BE2C (cell line): ENCODE measurements at regions not wholly inside any gene's neighbourhood (a gene's known extent, or its start where the extent isn't known, plus 50 kb on each side); places are given as distances from the start of the nearest gene placed in this dataset.

Source experiments
- DNase-seq: peaks from one replicate; pipeline ENCODE4 v3.0.0-alpha.2; 2020
- H3K27me3 ChIP-seq: fragments of 250-450 bp; sonication (Bioruptor Pico); 2 replicates; pipeline ENCODE4 v1.5.1; 2020; ENCODE audit warnings: mild to moderate bottlenecking
- H3K36me3 ChIP-seq: fragments of 250-450 bp; sonication (Bioruptor Pico); 2 replicates; pipeline ENCODE4 v1.5.1; 2020; ENCODE audit warnings: mild to moderate bottlenecking
- H3K4me1 ChIP-seq: fragments of 250-450 bp; sonication (Bioruptor Pico); 2 replicates; pipeline ENCODE4 v1.5.1; 2020
- H3K4me3 ChIP-seq: 2 replicates; pipeline ENCODE4 v1.5.1; 2011; ENCODE audit warnings: low read depth, low read length
- H3K9me3 ChIP-seq: fragments of 250-450 bp; sonication (Bioruptor Pico); 2 replicates; pipeline ENCODE4 v1.5.1; 2020
- CTCF ChIP-seq: IDR thresholded peaks from 2 replicates; pipeline ENCODE4 v1.5.1; 2012; ENCODE audit warnings: mild to moderate bottlenecking, low read depth, low read length

DNA sequence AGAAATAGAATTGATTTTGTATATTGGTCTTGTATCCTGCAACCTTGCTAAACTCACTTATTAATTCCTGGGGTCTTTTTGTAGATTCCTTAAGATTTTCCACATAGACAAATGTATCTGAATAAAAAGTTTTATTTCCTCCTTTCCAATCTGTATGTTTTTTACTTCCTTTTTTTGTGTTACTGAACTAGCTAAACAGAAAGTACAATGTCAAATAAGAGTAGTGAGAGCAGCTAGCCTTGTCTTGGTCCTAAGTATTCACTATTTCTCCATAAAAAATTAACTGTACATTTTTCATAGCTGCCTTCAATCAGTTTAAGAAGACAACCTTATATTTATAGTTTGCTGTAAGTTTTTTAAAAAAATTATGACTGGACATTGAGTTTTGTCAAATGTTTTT lies 74.9 kb downstream of the FASLG start:
- Histone ChIP-seq H3K4me3 (no peak overlapping the region), H3K36me3 (no peaks in the 10 kb centered on the region), H3K9me3 (no peaks in the 10 kb centered on the region; the same call in 1 of the 2 replicates), H3K27me3 (no peaks in the 10 kb centered on the region), H3K4me1 (no peaks in the 10 kb centered on the region)
- no peak for TF ChIP-seq CTCF
- DNase-seq: no peak

GRCh38 chr1:172738389-172738788 lies 79.5 kb downstream of the FASLG start:
- Histone ChIP-seq H3K4me3 (no peak overlapping the region), H3K9me3 (no peaks in the 10 kb centered on the region), H3K36me3 (no peaks in the 10 kb centered on the region), H3K27me3 (no peaks in the 10 kb centered on the region), H3K4me1 (no peaks in the 10 kb centered on the region)
- no peak for DNase-seq
- no peak for TF ChIP-seq CTCF

DNA sequence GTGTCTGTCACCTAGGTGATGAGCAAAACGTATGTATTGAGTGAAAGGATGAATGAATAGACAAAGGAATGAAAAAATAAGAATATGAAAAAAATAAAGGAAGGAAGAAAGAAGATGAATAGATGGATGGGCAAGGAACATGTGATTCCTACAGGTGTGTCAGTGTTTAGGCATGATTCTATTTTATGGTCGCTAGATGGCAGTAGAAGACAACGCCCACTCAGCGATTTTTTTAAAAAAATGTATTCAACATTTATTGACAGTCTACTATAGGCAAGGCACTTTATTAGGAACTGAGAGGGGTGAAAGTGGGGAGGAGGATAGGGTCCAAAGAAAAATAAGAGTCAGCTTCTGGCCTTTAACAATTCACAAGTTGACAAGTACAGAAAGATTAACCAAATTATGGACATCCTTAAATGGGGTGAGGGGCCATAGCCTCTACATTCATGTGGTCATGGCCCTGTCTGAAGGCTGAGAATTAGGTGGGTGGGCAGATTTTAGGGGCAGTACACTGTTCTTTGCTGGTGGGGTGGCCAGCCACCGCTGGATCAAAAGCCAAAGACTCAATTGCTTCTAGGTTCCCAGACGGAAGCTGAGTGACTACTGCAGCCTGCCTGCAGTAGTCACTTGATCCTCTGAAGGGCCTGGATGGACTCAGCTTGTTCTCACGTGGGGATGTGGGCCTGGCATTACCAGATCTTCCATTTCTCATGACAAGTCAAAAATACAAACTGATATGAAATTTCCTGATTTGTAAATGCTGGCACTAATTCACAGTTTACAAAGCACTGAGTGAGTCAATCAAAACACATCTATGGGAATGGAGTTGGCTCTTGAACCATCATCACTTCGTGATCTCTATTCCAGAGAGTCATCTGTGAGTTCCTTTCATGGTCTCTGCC lies 83.9 kb downstream of the FASLG start:
- Histone ChIP-seq H3K4me3 (no peak overlapping the region), H3K9me3 (no peaks in the 10 kb centered on the region), H3K27me3 (no peaks in the 10 kb centered on the region), H3K4me1 (no peaks in the 10 kb centered on the region), H3K36me3 (no peaks in the 10 kb centered on the region)
- TF ChIP-seq CTCF: peak; percentile 84
- DNase-seq: no peak

DNA sequence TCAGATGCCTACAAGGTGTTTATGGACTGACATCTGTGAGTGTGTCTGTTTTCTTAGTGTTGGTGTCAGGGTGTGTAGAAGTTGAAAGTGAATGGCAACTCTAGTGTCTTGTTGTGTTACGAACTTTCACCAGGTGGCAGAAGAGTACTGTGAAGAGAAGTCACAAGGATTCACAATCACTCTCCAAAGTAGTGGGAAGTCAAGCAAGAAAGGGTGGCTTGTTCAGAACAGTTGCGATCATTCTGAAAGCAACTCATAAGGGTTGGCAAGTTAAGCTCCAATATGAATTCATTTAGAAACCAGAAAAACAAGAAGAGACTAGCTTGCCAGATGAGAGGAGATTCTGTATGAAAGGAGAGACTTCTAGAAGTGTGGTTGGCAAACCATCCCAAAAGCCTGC lies 86.1 kb downstream of the FASLG start:
- Histone ChIP-seq H3K27me3 (no peaks in the 10 kb centered on the region), H3K9me3 (no peaks in the 10 kb centered on the region), H3K4me1 (no peaks in the 10 kb centered on the region), H3K4me3 (no peak overlapping the region), H3K36me3 (no peaks in the 10 kb centered on the region)
- peak; percentile 43 for DNase-seq
- TF ChIP-seq CTCF: peak; percentile 85

- no peak for DNase-seq
- Histone ChIP-seq H3K4me1 (no peaks in the 10 kb centered on the region), H3K9me3 (no peaks in the 10 kb centered on the region), H3K36me3 (no peaks in the 10 kb centered on the region), H3K27me3 (no peaks in the 10 kb centered on the region), H3K4me3 (no peak overlapping the region)
- TF ChIP-seq CTCF: no peak
Observed at GRCh38 chr1:172746091-172746949, 87.4 kb downstream of the FASLG start.

DNA sequence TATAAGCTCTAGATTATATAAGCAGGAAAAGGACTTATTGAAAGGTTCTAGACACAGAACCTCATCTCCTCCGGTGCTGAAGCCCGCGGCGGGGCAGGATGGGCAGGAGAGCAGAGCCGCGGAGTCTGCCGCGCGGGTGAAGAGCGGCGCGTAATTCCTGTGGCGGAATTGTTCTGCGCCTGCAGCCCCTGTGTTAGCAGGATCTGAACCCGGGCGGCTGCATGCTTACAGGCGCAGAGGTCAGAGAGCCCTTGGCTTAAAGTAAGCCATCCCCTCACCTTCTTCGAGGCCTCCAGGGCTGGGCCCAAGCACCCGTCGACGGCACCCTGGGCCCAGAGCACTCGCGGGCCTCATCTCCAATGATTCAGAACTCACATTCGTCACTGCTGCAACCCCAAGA lies 89.3 kb downstream of the FASLG start:
- no peaks in the 10 kb centered on the region for H3K36me3 ChIP-seq
- DNase-seq: no peak
- H3K9me3 ChIP-seq: no peaks in the 10 kb centered on the region
- no peaks in the 10 kb centered on the region for H3K4me1 ChIP-seq
- H3K27me3 ChIP-seq: no peaks in the 10 kb centered on the region
- H3K4me3 ChIP-seq: no peak overlapping the region
- TF ChIP-seq CTCF: no peak
